ENCODE measurements at regions not wholly inside any gene's neighbourhood (a gene's known extent, or its start where the extent isn't known, plus 50 kb on each side); places are given as distances from the start of the nearest gene placed in this dataset.

DNA sequence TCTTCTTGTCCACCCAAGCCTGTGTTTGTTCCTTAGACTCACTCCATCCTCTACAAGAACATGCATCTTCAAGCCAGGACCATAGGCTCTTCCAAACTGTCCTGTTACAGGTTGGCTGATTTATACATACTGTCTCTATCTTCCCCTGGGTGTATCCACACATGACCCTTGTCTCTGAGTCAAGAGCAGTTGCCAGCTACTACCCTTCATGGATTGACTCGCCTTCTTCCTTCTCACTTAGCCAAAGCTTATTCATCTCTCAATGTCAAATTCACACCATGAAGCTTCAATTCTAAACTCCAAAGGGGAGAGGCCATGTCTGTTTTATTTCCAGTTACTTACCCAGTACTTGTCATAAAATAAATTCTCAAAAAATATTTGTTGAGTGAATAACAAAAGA is 64.1 kb upstream of the CACHD1 start:
- TF ChIP-seq BCL11A (tag by site-specific recombination; IDR thresholded peaks at IDR 0.05; ENCODE audit: low read depth) (no peak), SP2 (tag by site-specific recombination; IDR thresholded peaks at IDR 0.05) (no peak), ZNF623 (tag by site-specific recombination; IDR thresholded peaks at IDR 0.05) (no peak), ZNF777 (tag by site-specific recombination; IDR thresholded peaks at IDR 0.05; ENCODE audit: borderline replicate concordance) (no peak), GLI4 (tag by site-specific recombination; IDR thresholded peaks at IDR 0.05) (no peak), ZNF24 (tag by site-specific recombination; IDR thresholded peaks at IDR 0.05) (no peak), ZNF138 (tag by site-specific recombination; IDR thresholded peaks at IDR 0.05; ENCODE audit: borderline replicate concordance) (no peak), ZNF23 (tag by site-specific recombination; IDR thresholded peaks at IDR 0.05; ENCODE audit: borderline replicate concordance) (no peak)
- TF ChIP-seq, protein P1, sequence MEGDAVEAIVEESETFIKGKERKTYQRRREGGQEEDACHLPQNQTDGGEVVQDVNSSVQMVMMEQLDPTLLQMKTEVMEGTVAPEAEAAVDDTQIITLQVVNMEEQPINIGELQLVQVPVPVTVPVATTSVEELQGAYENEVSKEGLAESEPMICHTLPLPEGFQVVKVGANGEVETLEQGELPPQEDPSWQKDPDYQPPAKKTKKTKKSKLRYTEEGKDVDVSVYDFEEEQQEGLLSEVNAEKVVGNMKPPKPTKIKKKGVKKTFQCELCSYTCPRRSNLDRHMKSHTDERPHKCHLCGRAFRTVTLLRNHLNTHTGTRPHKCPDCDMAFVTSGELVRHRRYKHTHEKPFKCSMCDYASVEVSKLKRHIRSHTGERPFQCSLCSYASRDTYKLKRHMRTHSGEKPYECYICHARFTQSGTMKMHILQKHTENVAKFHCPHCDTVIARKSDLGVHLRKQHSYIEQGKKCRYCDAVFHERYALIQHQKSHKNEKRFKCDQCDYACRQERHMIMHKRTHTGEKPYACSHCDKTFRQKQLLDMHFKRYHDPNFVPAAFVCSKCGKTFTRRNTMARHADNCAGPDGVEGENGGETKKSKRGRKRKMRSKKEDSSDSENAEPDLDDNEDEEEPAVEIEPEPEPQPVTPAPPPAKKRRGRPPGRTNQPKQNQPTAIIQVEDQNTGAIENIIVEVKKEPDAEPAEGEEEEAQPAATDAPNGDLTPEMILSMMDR (tag by site-specific recombination; IDR thresholded peaks at IDR 0.05): no peak
- TF ChIP-seq, protein P2, sequence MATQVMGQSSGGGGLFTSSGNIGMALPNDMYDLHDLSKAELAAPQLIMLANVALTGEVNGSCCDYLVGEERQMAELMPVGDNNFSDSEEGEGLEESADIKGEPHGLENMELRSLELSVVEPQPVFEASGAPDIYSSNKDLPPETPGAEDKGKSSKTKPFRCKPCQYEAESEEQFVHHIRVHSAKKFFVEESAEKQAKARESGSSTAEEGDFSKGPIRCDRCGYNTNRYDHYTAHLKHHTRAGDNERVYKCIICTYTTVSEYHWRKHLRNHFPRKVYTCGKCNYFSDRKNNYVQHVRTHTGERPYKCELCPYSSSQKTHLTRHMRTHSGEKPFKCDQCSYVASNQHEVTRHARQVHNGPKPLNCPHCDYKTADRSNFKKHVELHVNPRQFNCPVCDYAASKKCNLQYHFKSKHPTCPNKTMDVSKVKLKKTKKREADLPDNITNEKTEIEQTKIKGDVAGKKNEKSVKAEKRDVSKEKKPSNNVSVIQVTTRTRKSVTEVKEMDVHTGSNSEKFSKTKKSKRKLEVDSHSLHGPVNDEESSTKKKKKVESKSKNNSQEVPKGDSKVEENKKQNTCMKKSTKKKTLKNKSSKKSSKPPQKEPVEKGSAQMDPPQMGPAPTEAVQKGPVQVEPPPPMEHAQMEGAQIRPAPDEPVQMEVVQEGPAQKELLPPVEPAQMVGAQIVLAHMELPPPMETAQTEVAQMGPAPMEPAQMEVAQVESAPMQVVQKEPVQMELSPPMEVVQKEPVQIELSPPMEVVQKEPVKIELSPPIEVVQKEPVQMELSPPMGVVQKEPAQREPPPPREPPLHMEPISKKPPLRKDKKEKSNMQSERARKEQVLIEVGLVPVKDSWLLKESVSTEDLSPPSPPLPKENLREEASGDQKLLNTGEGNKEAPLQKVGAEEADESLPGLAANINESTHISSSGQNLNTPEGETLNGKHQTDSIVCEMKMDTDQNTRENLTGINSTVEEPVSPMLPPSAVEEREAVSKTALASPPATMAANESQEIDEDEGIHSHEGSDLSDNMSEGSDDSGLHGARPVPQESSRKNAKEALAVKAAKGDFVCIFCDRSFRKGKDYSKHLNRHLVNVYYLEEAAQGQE (tag by site-specific recombination; IDR thresholded peaks at IDR 0.05): no peak

Data from HEK293 (cell line).